H1 (cell line): ENCODE measurements at regions not wholly inside any gene's neighbourhood (a gene's known extent, or its start where the extent isn't known, plus 50 kb on each side); places are given as distances from the start of the nearest gene placed in this dataset.

ENCODE experiments used
- CTCF ChIA-PET: fragments of 300-600 bp; sonication (Branson Sonifier 250); formaldehyde crosslinking; loops from one replicate; lab custom pipeline; 2021; ENCODE audit not compliant: partially characterized antibody; lab: Charles Lee
- POLR2A ChIA-PET: fragments of 300-600 bp; sonication (Branson Sonifier 250); formaldehyde crosslinking; loops from one replicate; lab custom pipeline; 2021; ENCODE audit warnings: inconsistent platforms; ENCODE audit not compliant: partially characterized antibody; lab: Charles Lee
- DNase-seq, 2 experiments: peaks; one replicate each; pipeline versions ENCODE4 v3.0.0 to v3.0.0-alpha.2; 2010 to 2022; ENCODE audit warnings: low spot score in 2 of 2, low read depth in 1 of 2, mixed read lengths in 1 of 2
- FAIRE-seq: peaks from 2 replicates; lab custom pipeline; 2011; peaks lifted over from hg19 to GRCh38; lab: Jason Lieb, UNC
- H2AFZ ChIP-seq: 2 replicates; pipeline ENCODE4 v1.8.1; 2012; ENCODE audit warnings: low read length, inconsistent platforms
- H2AK5ac ChIP-seq: 2 replicates; pipeline ENCODE4 v1.6.1; 2013; ENCODE audit warnings: low read depth, low read length
- H2BK120ac ChIP-seq: replicated peaks from 2 replicates; pipeline ENCODE3; 2013; ENCODE audit warnings: low read depth, low read length, inconsistent platforms
- H2BK12ac ChIP-seq: 2 replicates; pipeline ENCODE4 v1.6.1; 2013; ENCODE audit warnings: low read depth, low read length
- H2BK15ac ChIP-seq: 2 replicates; pipeline ENCODE4 v1.6.1; 2013; ENCODE audit warnings: low read length
- H2BK20ac ChIP-seq: 2 replicates; pipeline ENCODE4 v1.6.1; 2013; ENCODE audit warnings: low read length
- H2BK5ac ChIP-seq: 2 replicates; pipeline ENCODE4 v1.6.1; 2013; ENCODE audit warnings: low read depth, low read length
- H3K14ac ChIP-seq: 2 replicates; pipeline ENCODE4 v1.6.1; 2013; ENCODE audit warnings: inconsistent platforms; ENCODE audit not compliant: insufficient read length
- H3K18ac ChIP-seq: 2 replicates; pipeline ENCODE4 v1.6.1; 2013; ENCODE audit warnings: low read length; ENCODE audit errors: extremely low read depth
- H3K23ac ChIP-seq: 2 replicates; pipeline ENCODE4 v1.6.1; 2013; ENCODE audit warnings: inconsistent platforms; ENCODE audit not compliant: insufficient read length
- H3K23me2 ChIP-seq: 2 replicates; pipeline ENCODE4 v1.6.1; 2013; ENCODE audit warnings: low read depth, low read length
- H3K27ac ChIP-seq: 2 replicates; pipeline ENCODE4 v1.6.1; 2011; ENCODE audit warnings: low read depth, low read length, inconsistent platforms
- H3K27me3 ChIP-seq, 4 experiments: replicated peaks in 1 of 4; 1 replicate in 1 of 4; 2 replicates in 3 of 4; pipeline versions ENCODE4 v1.6.1 to v1.8.1; 2011 to 2013; ENCODE audit warnings: low read length in 3 of 4, mild to moderate bottlenecking in 3 of 4, inconsistent platforms in 2 of 4, mixed read lengths in 2 of 4, moderate library complexity in 1 of 4; ENCODE audit not compliant: control insufficient read depth in 3 of 4, insufficient read depth in 3 of 4; ENCODE audit errors: extremely low read depth in 1 of 4
- H3K36me3 ChIP-seq, 4 experiments: 2 replicates each; pipeline versions ENCODE4 v1.6.1 to v1.8.1; 2011 to 2013; ENCODE audit warnings: mild to moderate bottlenecking in 4 of 4, low read length in 3 of 4, moderate library complexity in 2 of 4, control low read depth in 1 of 4, inconsistent platforms in 1 of 4; ENCODE audit not compliant: insufficient read depth in 4 of 4, control insufficient read depth in 2 of 4
- H3K4ac ChIP-seq: replicated peaks from 2 replicates; pipeline ENCODE3; 2013; ENCODE audit warnings: low read length, low read depth, mixed read lengths, inconsistent platforms; ENCODE audit not compliant: insufficient read length
- H3K4me1 ChIP-seq, 4 experiments: replicated peaks in 1 of 4; 1 replicate in 1 of 4; 2 replicates in 3 of 4; pipeline versions ENCODE4 v1.6.1 to v1.8.1; 2011 to 2013; ENCODE audit warnings: low read length in 3 of 4, inconsistent platforms in 2 of 4, mixed read lengths in 1 of 4; ENCODE audit not compliant: insufficient read depth in 4 of 4, control insufficient read depth in 3 of 4
- H3K4me2 ChIP-seq, 2 experiments: 2 replicates each; pipeline versions ENCODE4 v1.6.1 to v1.8.1; 2011 to 2013; ENCODE audit warnings: low read depth in 2 of 2, low read length in 2 of 2, control low read depth in 1 of 2, inconsistent platforms in 1 of 2, mild to moderate bottlenecking in 1 of 2; ENCODE audit not compliant: insufficient read depth in 1 of 2
- H3K4me3 ChIP-seq, 4 experiments: fragments of 200-600, 300-600 bp in 1 of 4; sonication (generic), shearing (Covaris generic), sonication (Bioruptor Twin) in 1 of 4; 2 replicates each; pipeline versions ENCODE4 v1.5.1 to v1.8.1; 2011 to 2016; ENCODE audit warnings: low read length in 4 of 4, low read depth in 3 of 4, control low read depth in 2 of 4, inconsistent platforms in 2 of 4, mild to moderate bottlenecking in 2 of 4, mixed read lengths in 1 of 4, moderate library complexity in 1 of 4; ENCODE audit not compliant: insufficient read depth in 2 of 4; ENCODE audit errors: extremely low read depth in 1 of 4
- H3K56ac ChIP-seq: replicated peaks from 2 replicates; pipeline ENCODE3; 2013; ENCODE audit warnings: low read depth, mild to moderate bottlenecking, mixed read lengths, low read length, inconsistent platforms; ENCODE audit not compliant: insufficient read length
- H3K79me1 ChIP-seq: 2 replicates; pipeline ENCODE4 v1.6.1; 2013; ENCODE audit warnings: low read depth, low read length, control low read depth
- H3K79me2 ChIP-seq, 2 experiments: 2 replicates each; pipeline versions ENCODE4 v1.6.1 to v1.8.1; 2012 to 2013; ENCODE audit warnings: low read length in 2 of 2, mild to moderate bottlenecking in 2 of 2, inconsistent platforms in 1 of 2; ENCODE audit not compliant: insufficient read depth in 2 of 2, control insufficient read depth in 1 of 2
- H3K9ac ChIP-seq, 4 experiments: replicated peaks in 1 of 4; 1 replicate in 1 of 4; 2 replicates in 3 of 4; pipeline versions ENCODE4 v1.6.1 to v1.8.1; 2011 to 2013; ENCODE audit warnings: low read depth in 3 of 4, low read length in 3 of 4, control low read depth in 2 of 4, mild to moderate bottlenecking in 2 of 4, moderate library complexity in 2 of 4, inconsistent platforms in 1 of 4; ENCODE audit errors: extremely low read depth in 1 of 4
- H3K9me3 ChIP-seq, 2 experiments: 2 replicates each; pipeline versions ENCODE4 v1.6.1 to v1.8.1; 2012 to 2013; ENCODE audit warnings: mild to moderate bottlenecking in 2 of 2, moderate library complexity in 2 of 2, control low read depth in 1 of 2, inconsistent platforms in 1 of 2, low read depth in 1 of 2, low read length in 1 of 2, mixed read lengths in 1 of 2; ENCODE audit not compliant: insufficient read depth in 2 of 2
- H4K20me1 ChIP-seq, 2 experiments: replicated peaks in 1 of 2; 2 replicates each; pipeline versions ENCODE3 to v1.8.1; 2011 to 2013; ENCODE audit warnings: inconsistent platforms in 2 of 2, low read length in 2 of 2, mild to moderate bottlenecking in 1 of 2; ENCODE audit not compliant: insufficient read depth in 2 of 2, control insufficient read depth in 1 of 2
- H4K5ac ChIP-seq: 2 replicates; pipeline ENCODE4 v1.6.1; 2013; ENCODE audit warnings: low read length, low read depth, mixed read lengths, inconsistent platforms; ENCODE audit not compliant: insufficient read length
- H4K8ac ChIP-seq: 2 replicates; pipeline ENCODE4 v1.8.0; 2013; ENCODE audit warnings: mild to moderate bottlenecking, moderate library complexity, low read length, inconsistent platforms; ENCODE audit not compliant: insufficient read depth; ENCODE audit errors: extremely low read depth
- H4K91ac ChIP-seq: replicated peaks from 2 replicates; pipeline ENCODE3; 2013; ENCODE audit warnings: low read length, mixed read lengths, inconsistent platforms; ENCODE audit not compliant: insufficient read length
- CEBPB ChIP-seq: IDR thresholded peaks from 2 replicates; pipeline ENCODE4 v1.6.1; 2012; ENCODE audit warnings: low read depth, low read length
- POLR2AphosphoS5 ChIP-seq: IDR thresholded peaks from 2 replicates; pipeline ENCODE4 v1.6.1; 2011; ENCODE audit warnings: low read depth, low read length
- RNF2 ChIP-seq: fragments of 200-900, 300-1000 bp; sonication (generic); IDR thresholded peaks from 2 replicates; pipeline ENCODE4 v1.7.1; 2016; ENCODE audit warnings: borderline replicate concordance, low read depth, mild to moderate bottlenecking, antibody characterized with exemption, low read length; ENCODE audit not compliant: poor library complexity, severe bottlenecking; ENCODE audit errors: missing control alignments
- YY1 ChIP-seq: IDR thresholded peaks from 2 replicates; pipeline ENCODE4 v1.6.1; 2011; ENCODE audit warnings: low read depth, mild to moderate bottlenecking, low read length
- WGBS, 2 experiments: shearing (Covaris generic) in 1 of 2; methylation state at CpG; one replicate each; pipeline versions ENCODE4 v1.1.6 to v1.1.7; 2013 to 2015; ENCODE audit warnings: low lambda C conversion rate in 2 of 2, mixed read lengths in 2 of 2, inconsistent platforms in 1 of 2, low coverage in 1 of 2, missing lambda C conversion rate in 1 of 2; ENCODE audit not compliant: insufficient replicate concordance in 2 of 2, insufficient coverage in 1 of 2, insufficient read length in 1 of 2; ENCODE audit errors: extremely low coverage in 1 of 2, missing lambda C conversion rate in 1 of 2; 5-methylcytosine and 5-hydroxymethylcytosine counted together

GRCh38 chr16:76955629-76956028 is 235.4 kb upstream of the MON1B start:
- Histone ChIP-seq H4K8ac (no peak overlapping the region), H2BK20ac (no peak overlapping the region), H3K4me3 (no peak overlapping the region), H3K79me1 (no peaks in the 10 kb centered on the region), H3K79me2 (no peaks in the 10 kb centered on the region), H4K20me1 (no peaks in the 10 kb centered on the region), H4K91ac (no peak overlapping the region), H2AK5ac (no peak overlapping the region), H3K27ac (no peak overlapping the region), H3K4me2 (no peak overlapping the region), H2BK15ac (no peak overlapping the region), H2BK5ac (no peak overlapping the region), H4K5ac (no peak overlapping the region)
- CTCF ChIA-PET: no interaction called here
- TF ChIP-seq CEBPB: no peak
- TF ChIP-seq POLR2AphosphoS5: no peak
- no peak for TF ChIP-seq YY1
- TF ChIP-seq RNF2: no peak
- TF ChIP-seq, all 59 proteins: peak for 0
- Histone ChIP-seq H2BK120ac (no peak overlapping the region), H3K23me2 (no peaks in the 10 kb centered on the region), H3K9ac (no peak overlapping the region), H3K18ac (no peak overlapping the region), H3K14ac (no peak overlapping the region), H3K36me3 (no peaks in the 10 kb centered on the region), H3K56ac (no peak overlapping the region), H3K9me3 (no peaks in the 10 kb centered on the region), H3K4me1 (no peaks in the 10 kb centered on the region), H2AFZ (no peak overlapping the region), H2BK12ac (no peak overlapping the region), H3K4ac (no peak overlapping the region), H3K27me3 (no peaks in the 10 kb centered on the region), H3K23ac (no peak overlapping the region)
- 97% methylated on average over 5 of the region's 5 CpGs; no CpG with 5 or more reads in 1 of the 2 experiments for WGBS, 2 experiments
- POLR2A ChIA-PET: no interaction called here
- DNase-seq: no peak
- FAIRE-seq: no peak
